HepG2 (cell line): ENCODE measurements at regions not wholly inside any gene's neighbourhood (a gene's known extent, or its start where the extent isn't known, plus 50 kb on each side); places are given as distances from the start of the nearest gene placed in this dataset.

ENCODE experiments used
- ATAC-seq: fragments of 200-7000 bp; cut with Tn5 transposase; 3 replicates; pipeline ENCODE4 v1.9.1; 2020; ENCODE audit warnings: mild to moderate bottlenecking, moderate library complexity
- BruUV-seq: library from RNA; stranded (reverse); fragments of 400-500 nt; replicated peaks from 2 replicates; lab custom pipeline; 2021; lab: Mats Ljungman, UMichigan
- CTCF ChIA-PET: fragments of 300-600 bp; formaldehyde crosslinking; extraction: SDS; loops from one replicate; lab custom pipeline; 2021; ENCODE audit warnings: low total read pairs, inconsistent platforms, low intra/inter-chr PET ratio; lab: Yijun Ruan, JAX
- POLR2A ChIA-PET: fragments of 350-600 bp; sonication (Branson Sonifier 250); formaldehyde crosslinking; loops from one replicate; lab custom pipeline; 2020; ENCODE audit warnings: antibody characterized with exemption, inconsistent platforms; lab: Yijun Ruan, JAX
- DNase-seq: peaks from one replicate; pipeline ENCODE4 v3.0.0-alpha.2; 2015; ENCODE audit warnings: low spot score
- FAIRE-seq: peaks from 3 replicates; lab custom pipeline; 2011; peaks lifted over from hg19 to GRCh38; lab: Jason Lieb, UNC
- H2AFZ ChIP-seq: one replicate; pipeline ENCODE4 v1.6.1; 2011; ENCODE audit warnings: low read length, inconsistent platforms
- H3K27ac ChIP-seq: fragments of 300-600 bp; 3 replicates; pipeline ENCODE4 v1.8.0; 2011; ENCODE audit warnings: mixed run types, mild to moderate bottlenecking, mixed read lengths, low read length, inconsistent platforms; ENCODE audit not compliant: insufficient read depth; ENCODE audit errors: extremely low read length
- H3K27me3 ChIP-seq, 2 experiments: fragments of 200-600 bp in 1 of 2; 2 replicates in 1 of 2; 3 replicates in 1 of 2; pipeline versions ENCODE4 v1.6.0 to v1.8.0; 2011; ENCODE audit warnings: low read length in 2 of 2, mild to moderate bottlenecking in 2 of 2, moderate library complexity in 2 of 2, inconsistent platforms in 1 of 2; ENCODE audit not compliant: insufficient read depth in 2 of 2, control insufficient read depth in 1 of 2
- H3K36me3 ChIP-seq, 2 experiments: fragments of 200-600 bp in 1 of 2; replicated peaks in 1 of 2; 2 replicates in 1 of 2; 3 replicates in 1 of 2; pipeline versions ENCODE4 v1.5.1 to v1.8.0; 2011; ENCODE audit warnings: low read length in 2 of 2, inconsistent platforms in 1 of 2; ENCODE audit not compliant: insufficient read depth in 2 of 2, control insufficient read depth in 1 of 2
- H3K4me1 ChIP-seq: 2 replicates; pipeline ENCODE4 v1.5.1; 2012; ENCODE audit warnings: low read length, inconsistent platforms; ENCODE audit not compliant: insufficient read depth
- H3K4me2 ChIP-seq: 2 replicates; pipeline ENCODE4 v1.6.0; 2011; ENCODE audit warnings: low read depth, low read length, inconsistent platforms
- H3K4me3 ChIP-seq, 3 experiments: fragments of 200-600 bp in 1 of 3; sonication (generic), shearing (Covaris generic) in 1 of 3; replicated peaks in 1 of 3; 2 replicates each; pipeline ENCODE4 v1.5.1; 2011 to 2016; ENCODE audit warnings: low read length in 3 of 3, inconsistent platforms in 2 of 3, low read depth in 2 of 3, mild to moderate bottlenecking in 2 of 3, control low read depth in 1 of 3, mixed read lengths in 1 of 3; ENCODE audit not compliant: insufficient read depth in 1 of 3
- H3K79me2 ChIP-seq: one replicate; pipeline ENCODE4 v1.6.1; 2011; ENCODE audit warnings: low read length, inconsistent platforms; ENCODE audit not compliant: insufficient read depth
- H3K9ac ChIP-seq: 2 replicates; pipeline ENCODE4 v1.6.0; 2011; ENCODE audit warnings: mild to moderate bottlenecking, low read depth, low read length, inconsistent platforms; ENCODE audit not compliant: insufficient read depth
- H3K9me3 ChIP-seq: 2 replicates; pipeline ENCODE4 v1.5.1; 2012; ENCODE audit warnings: mild to moderate bottlenecking, low read length
- H4K20me1 ChIP-seq: 2 replicates; pipeline ENCODE4 v1.6.0; 2011; ENCODE audit warnings: inconsistent platforms, mild to moderate bottlenecking, low read length, moderate library complexity; ENCODE audit not compliant: insufficient read depth
- ETV5 ChIP-seq: IDR thresholded peaks from 2 replicates; pipeline ENCODE4 v1.6.1; 2018; ENCODE audit warnings: missing biosample characterization, missing genetic modification reagents, inconsistent platforms, borderline replicate concordance
- FIP1L1 ChIP-seq: fragments of 200-400 bp; formaldehyde crosslinking; IDR thresholded peaks from 2 replicates; pipeline ENCODE4 v1.6.1; 2018; ENCODE audit warnings: low read depth, mild to moderate bottlenecking, low read length, moderate library complexity, borderline replicate concordance; ENCODE audit not compliant: insufficient read depth
- HNF4G ChIP-seq, 2 experiments: sonication (generic) in 1 of 2; formaldehyde crosslinking in 1 of 2; IDR thresholded peaks; 2 replicates each; pipeline versions ENCODE4 v1.4.0 to v1.6.1; 2011 to 2020; ENCODE audit warnings: borderline replicate concordance in 2 of 2, low read depth in 2 of 2, mild to moderate bottlenecking in 2 of 2, low read length in 1 of 2, missing genetic modification reagents in 1 of 2, moderate library complexity in 1 of 2
- MTF2 ChIP-seq: sonication (generic); formaldehyde crosslinking; IDR thresholded peaks from 2 replicates; pipeline ENCODE4 v1.5.0; 2020; ENCODE audit warnings: missing genetic modification reagents, borderline replicate concordance
- NFE2L1 ChIP-seq: sonication (generic); formaldehyde crosslinking; IDR thresholded peaks from 2 replicates; pipeline ENCODE4 v1.4.0; 2020; ENCODE audit warnings: missing genetic modification reagents, mild to moderate bottlenecking, borderline replicate concordance
- NFYC ChIP-seq: IDR thresholded peaks from 2 replicates; pipeline ENCODE4 v1.6.1; 2016; ENCODE audit warnings: missing genetic modification reagents, missing compliant biosample characterization
- PPARG ChIP-seq: conservative IDR thresholded peaks from 2 replicates; pipeline ENCODE4 v1.6.1; 2016; ENCODE audit warnings: missing biosample characterization, missing genetic modification reagents
- SIX1 ChIP-seq: sonication (generic); formaldehyde crosslinking; IDR thresholded peaks from 2 replicates; pipeline ENCODE4 v1.4.0; 2020; ENCODE audit warnings: missing genetic modification reagents, borderline replicate concordance
- ZFP1 ChIP-seq: IDR thresholded peaks from 2 replicates; pipeline ENCODE4 v1.6.1; 2016
- ZFP37 ChIP-seq: sonication (generic); formaldehyde crosslinking; IDR thresholded peaks from 2 replicates; pipeline ENCODE4 v1.4.0; 2020; ENCODE audit warnings: missing genetic modification reagents, borderline replicate concordance
- ZFX ChIP-seq: sonication (generic); formaldehyde crosslinking; IDR thresholded peaks from 2 replicates; pipeline ENCODE4 v1.4.0; 2020; ENCODE audit warnings: mild to moderate bottlenecking, low read depth, missing genetic modification reagents, moderate library complexity
- ZFY ChIP-seq: sonication (generic); formaldehyde crosslinking; IDR thresholded peaks from 2 replicates; pipeline ENCODE4 v1.4.0; 2020; ENCODE audit warnings: missing genetic modification reagents
- ZSCAN31 ChIP-seq: sonication (generic); formaldehyde crosslinking; IDR thresholded peaks from 2 replicates; pipeline ENCODE4 v1.5.0; 2020; ENCODE audit warnings: low read depth, mild to moderate bottlenecking, missing genetic modification reagents
- in situ Hi-C: cut with HindIII; loops from 2 replicates; pipeline ENCODE4 v1.10.0; 2017; ENCODE audit warnings: low pct_unique_long_range_greater_than_20kb; ENCODE audit not compliant: extremely low pct_ligation_motif_present
- intact Hi-C: fragments of 100-400 bp; cut with micrococcal nuclease; formaldehyde crosslinking; loops from one replicate; pipeline ENCODE4 v1.10.0; 2022; ENCODE audit not compliant: unreplicated experiment
- TF ChIP-seq, protein P1 (sequence below): sonication (generic); formaldehyde crosslinking; IDR thresholded peaks from 2 replicates; pipeline ENCODE4 v1.5.0; 2020; ENCODE audit warnings: mild to moderate bottlenecking, missing genetic modification reagents
- TF ChIP-seq, protein P2 (sequence below): sonication (generic); formaldehyde crosslinking; IDR thresholded peaks from 2 replicates; pipeline ENCODE4 v1.4.0; 2020; ENCODE audit warnings: mild to moderate bottlenecking, missing genetic modification reagents
- TF ChIP-seq, protein P3 (sequence below): fragments of 450-650 bp; IDR thresholded peaks from 2 replicates; pipeline ENCODE4 v1.6.1; 2016
- TF ChIP-seq, protein P4 (sequence below): sonication (generic); formaldehyde crosslinking; IDR thresholded peaks from 2 replicates; pipeline ENCODE4 v1.5.1; 2020; ENCODE audit warnings: missing genetic modification reagents, mild to moderate bottlenecking, borderline replicate concordance
- TF ChIP-seq, protein P5 (sequence below): sonication (generic); formaldehyde crosslinking; IDR thresholded peaks from 2 replicates; pipeline ENCODE4 v1.4.0; 2020; ENCODE audit warnings: mild to moderate bottlenecking, missing genetic modification reagents

DNA sequence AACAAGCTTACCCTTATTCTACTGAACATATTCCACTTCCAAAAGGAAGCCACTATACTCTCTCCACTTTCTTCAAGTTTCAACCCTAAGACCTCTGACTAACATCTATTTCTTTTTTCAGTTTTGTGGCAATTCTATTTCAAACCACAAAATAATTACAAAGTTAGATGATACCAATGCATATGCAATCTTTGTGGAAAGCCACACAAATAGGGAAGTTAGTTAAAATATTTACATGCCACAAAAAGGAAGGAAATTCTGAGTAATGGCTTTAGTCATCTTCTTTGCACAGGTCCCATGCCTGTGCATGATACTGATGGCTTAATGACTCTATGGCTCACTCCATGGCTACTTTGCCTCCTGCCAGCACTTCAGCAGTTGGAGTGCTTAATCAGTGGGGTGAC is 57.0 kb upstream of the MCTP2 start:
- no peak overlapping the region for H2AFZ ChIP-seq
- peaks cover 12% of the 10 kb centered on the region for H3K9me3 ChIP-seq
- H3K4me1 ChIP-seq: no peaks in the 10 kb centered on the region
- DNase-seq (no peak), FAIRE-seq (no peak), ATAC-seq (no peak)
- H3K9ac ChIP-seq: no peak overlapping the region
- H3K27me3 ChIP-seq: no peaks in the 10 kb centered on the region
- in situ Hi-C loops: no loop called here
- no peak overlapping the region for H3K4me2 ChIP-seq
- intact Hi-C loops: no loop called here
- H4K20me1 ChIP-seq: no peaks in the 10 kb centered on the region
- no TSS peak for BruUV-seq
- ChIA-PET POLR2A (no interaction called here), CTCF (no interaction called here)
- no peaks in the 10 kb centered on the region for H3K79me2 ChIP-seq
- no peak overlapping the region for H3K27ac ChIP-seq
- no peak overlapping the region for H3K4me3 ChIP-seq
- H3K36me3 ChIP-seq: no peaks in the 10 kb centered on the region
- no peak for TF ChIP-seq ZFY (CRISPR knock-in tag)
- TF ChIP-seq ZFX (CRISPR knock-in tag): no peak
- TF ChIP-seq, protein P1, sequence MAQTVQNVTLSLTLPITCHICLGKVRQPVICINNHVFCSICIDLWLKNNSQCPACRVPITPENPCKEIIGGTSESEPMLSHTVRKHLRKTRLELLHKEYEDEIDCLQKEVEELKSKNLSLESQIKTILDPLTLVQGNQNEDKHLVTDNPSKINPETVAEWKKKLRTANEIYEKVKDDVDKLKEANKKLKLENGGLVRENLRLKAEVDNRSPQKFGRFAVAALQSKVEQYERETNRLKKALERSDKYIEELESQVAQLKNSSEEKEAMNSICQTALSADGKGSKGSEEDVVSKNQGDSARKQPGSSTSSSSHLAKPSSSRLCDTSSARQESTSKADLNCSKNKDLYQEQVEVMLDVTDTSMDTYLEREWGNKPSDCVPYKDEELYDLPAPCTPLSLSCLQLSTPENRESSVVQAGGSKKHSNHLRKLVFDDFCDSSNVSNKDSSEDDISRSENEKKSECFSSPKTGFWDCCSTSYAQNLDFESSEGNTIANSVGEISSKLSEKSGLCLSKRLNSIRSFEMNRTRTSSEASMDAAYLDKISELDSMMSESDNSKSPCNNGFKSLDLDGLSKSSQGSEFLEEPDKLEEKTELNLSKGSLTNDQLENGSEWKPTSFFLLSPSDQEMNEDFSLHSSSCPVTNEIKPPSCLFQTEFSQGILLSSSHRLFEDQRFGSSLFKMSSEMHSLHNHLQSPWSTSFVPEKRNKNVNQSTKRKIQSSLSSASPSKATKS: no peak
- no peak for TF ChIP-seq SIX1 (CRISPR knock-in tag)
- TF ChIP-seq, protein P2, sequence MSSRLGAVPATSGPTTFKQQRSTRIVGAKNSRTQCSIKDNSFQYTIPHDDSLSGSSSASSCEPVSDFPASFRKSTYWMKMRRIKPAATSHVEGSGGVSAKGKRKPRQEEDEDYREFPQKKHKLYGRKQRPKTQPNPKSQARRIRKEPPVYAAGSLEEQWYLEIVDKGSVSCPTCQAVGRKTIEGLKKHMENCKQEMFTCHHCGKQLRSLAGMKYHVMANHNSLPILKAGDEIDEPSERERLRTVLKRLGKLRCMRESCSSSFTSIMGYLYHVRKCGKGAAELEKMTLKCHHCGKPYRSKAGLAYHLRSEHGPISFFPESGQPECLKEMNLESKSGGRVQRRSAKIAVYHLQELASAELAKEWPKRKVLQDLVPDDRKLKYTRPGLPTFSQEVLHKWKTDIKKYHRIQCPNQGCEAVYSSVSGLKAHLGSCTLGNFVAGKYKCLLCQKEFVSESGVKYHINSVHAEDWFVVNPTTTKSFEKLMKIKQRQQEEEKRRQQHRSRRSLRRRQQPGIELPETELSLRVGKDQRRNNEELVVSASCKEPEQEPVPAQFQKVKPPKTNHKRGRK (CRISPR knock-in tag): no peak
- TF ChIP-seq PPARG (CRISPR knock-in tag): no peak
- TF ChIP-seq, protein P3, sequence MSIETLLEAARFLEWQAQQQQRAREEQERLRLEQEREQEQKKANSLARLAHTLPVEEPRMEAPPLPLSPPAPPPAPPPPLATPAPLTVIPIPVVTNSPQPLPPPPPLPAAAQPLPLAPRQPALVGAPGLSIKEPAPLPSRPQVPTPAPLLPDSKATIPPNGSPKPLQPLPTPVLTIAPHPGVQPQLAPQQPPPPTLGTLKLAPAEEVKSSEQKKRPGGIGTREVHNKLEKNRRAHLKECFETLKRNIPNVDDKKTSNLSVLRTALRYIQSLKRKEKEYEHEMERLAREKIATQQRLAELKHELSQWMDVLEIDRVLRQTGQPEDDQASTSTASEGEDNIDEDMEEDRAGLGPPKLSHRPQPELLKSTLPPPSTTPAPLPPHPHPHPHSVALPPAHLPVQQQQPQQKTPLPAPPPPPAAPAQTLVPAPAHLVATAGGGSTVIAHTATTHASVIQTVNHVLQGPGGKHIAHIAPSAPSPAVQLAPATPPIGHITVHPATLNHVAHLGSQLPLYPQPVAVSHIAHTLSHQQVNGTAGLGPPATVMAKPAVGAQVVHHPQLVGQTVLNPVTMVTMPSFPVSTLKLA: no peak
- TF ChIP-seq ETV5 (CRISPR knock-in tag): no peak
- no peak for TF ChIP-seq ZSCAN31 (CRISPR knock-in tag)
- no peak for TF ChIP-seq FIP1L1
- TF ChIP-seq NFE2L1 (CRISPR knock-in tag): no peak
- TF ChIP-seq NFYC (CRISPR knock-in tag): no peak
- no peak for TF ChIP-seq MTF2 (CRISPR knock-in tag)
- TF ChIP-seq, protein P4, sequence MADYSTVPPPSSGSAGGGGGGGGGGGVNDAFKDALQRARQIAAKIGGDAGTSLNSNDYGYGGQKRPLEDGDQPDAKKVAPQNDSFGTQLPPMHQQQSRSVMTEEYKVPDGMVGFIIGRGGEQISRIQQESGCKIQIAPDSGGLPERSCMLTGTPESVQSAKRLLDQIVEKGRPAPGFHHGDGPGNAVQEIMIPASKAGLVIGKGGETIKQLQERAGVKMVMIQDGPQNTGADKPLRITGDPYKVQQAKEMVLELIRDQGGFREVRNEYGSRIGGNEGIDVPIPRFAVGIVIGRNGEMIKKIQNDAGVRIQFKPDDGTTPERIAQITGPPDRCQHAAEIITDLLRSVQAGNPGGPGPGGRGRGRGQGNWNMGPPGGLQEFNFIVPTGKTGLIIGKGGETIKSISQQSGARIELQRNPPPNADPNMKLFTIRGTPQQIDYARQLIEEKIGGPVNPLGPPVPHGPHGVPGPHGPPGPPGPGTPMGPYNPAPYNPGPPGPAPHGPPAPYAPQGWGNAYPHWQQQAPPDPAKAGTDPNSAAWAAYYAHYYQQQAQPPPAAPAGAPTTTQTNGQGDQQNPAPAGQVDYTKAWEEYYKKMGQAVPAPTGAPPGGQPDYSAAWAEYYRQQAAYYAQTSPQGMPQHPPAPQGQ (CRISPR knock-in tag): no peak
- TF ChIP-seq ZFP37 (CRISPR knock-in tag): no peak
- TF ChIP-seq, protein P5, sequence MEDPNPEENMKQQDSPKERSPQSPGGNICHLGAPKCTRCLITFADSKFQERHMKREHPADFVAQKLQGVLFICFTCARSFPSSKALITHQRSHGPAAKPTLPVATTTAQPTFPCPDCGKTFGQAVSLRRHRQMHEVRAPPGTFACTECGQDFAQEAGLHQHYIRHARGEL (CRISPR knock-in tag): no peak
- TF ChIP-seq ZFP1 (CRISPR knock-in tag): no peak
- TF ChIP-seq HNF4G (IDR thresholded peaks at IDR 0.05; ENCODE audit: borderline replicate concordance, low read depth, low read length): no peak
- no peak for TF ChIP-seq HNF4G (CRISPR knock-in tag; IDR thresholded peaks at IDR 0.05; ENCODE audit: borderline replicate concordance, low read depth)
